ENCODE measurements at regions not wholly inside any gene's neighbourhood (a gene's known extent, or its start where the extent isn't known, plus 50 kb on each side); places are given as distances from the start of the nearest gene placed in this dataset.

GRCh38 chr16:24674877-24675276 lies 54.6 kb upstream of the TNRC6A start:
- no peak for TF ChIP-seq CTCF (IDR thresholded peaks at IDR 0.05)
- no peak for TF ChIP-seq EP300 (IDR thresholded peaks at IDR 0.05)

Data from suprapubic skin (tissue), 3 donors.